Fibroblast of the aortic adventitia (primary cell): ENCODE measurements at regions not wholly inside any gene's neighbourhood (a gene's known extent, or its start where the extent isn't known, plus 50 kb on each side); places are given as distances from the start of the nearest gene placed in this dataset.

Source experiments
- DNase-seq: peaks from one replicate; pipeline ENCODE4 v3.0.0-alpha.2; 2010; ENCODE audit warnings: low read depth
- H3K4me3 ChIP-seq: 2 replicates; pipeline ENCODE4 v1.5.1; 2011; ENCODE audit warnings: low read depth, mild to moderate bottlenecking, control low read depth, low read length, moderate library complexity
- TF ChIP-seq, protein P1 (sequence below): IDR thresholded peaks from 2 replicates; pipeline ENCODE4 v1.5.1; 2011; ENCODE audit warnings: mild to moderate bottlenecking, low read length, control low read depth, inconsistent platforms; ENCODE audit not compliant: insufficient read depth

DNA sequence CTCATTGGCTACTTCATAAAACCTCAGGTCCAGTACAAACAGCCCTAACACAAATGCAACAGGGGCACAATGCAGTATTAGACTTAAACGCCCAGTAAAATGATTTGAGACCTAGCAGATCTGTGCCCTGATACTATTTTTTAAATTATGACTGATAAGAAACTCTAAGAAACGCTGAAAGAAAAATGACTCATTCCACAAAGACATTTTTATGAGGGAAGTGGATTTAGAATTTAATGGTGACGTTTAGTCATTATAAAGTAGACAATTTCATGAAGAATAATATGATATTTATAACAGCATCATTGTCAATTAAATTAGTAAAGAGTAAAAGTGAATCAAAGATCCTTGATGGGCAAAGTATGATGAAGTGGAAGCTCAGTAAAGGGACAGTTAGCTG, 80.4 kb upstream of the DHX40 start:
- DNase-seq: no peak
- H3K4me3 ChIP-seq: no peak overlapping the region
- TF ChIP-seq, protein P1, sequence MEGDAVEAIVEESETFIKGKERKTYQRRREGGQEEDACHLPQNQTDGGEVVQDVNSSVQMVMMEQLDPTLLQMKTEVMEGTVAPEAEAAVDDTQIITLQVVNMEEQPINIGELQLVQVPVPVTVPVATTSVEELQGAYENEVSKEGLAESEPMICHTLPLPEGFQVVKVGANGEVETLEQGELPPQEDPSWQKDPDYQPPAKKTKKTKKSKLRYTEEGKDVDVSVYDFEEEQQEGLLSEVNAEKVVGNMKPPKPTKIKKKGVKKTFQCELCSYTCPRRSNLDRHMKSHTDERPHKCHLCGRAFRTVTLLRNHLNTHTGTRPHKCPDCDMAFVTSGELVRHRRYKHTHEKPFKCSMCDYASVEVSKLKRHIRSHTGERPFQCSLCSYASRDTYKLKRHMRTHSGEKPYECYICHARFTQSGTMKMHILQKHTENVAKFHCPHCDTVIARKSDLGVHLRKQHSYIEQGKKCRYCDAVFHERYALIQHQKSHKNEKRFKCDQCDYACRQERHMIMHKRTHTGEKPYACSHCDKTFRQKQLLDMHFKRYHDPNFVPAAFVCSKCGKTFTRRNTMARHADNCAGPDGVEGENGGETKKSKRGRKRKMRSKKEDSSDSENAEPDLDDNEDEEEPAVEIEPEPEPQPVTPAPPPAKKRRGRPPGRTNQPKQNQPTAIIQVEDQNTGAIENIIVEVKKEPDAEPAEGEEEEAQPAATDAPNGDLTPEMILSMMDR: no peak

DNA sequence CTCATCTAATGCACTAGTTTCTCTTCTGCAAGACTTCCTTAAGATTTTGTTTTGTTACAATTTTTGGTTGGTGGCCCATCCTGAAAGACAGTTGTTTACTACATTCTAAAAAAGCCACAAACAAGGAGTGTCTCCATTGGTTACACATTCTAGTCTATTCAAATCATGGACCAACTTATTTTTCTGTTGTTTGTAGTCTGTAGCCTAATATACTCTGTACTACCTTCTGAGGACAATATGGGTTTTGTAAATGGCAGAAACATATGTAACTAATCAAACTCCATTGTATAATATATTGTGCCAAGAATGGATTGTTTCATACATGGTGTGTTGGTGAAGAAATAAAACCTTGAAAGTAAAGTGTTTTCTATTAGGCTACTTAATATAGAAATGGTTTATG, 79.5 kb upstream of the DHX40 start:
- TF ChIP-seq, protein P1: no peak
- DNase-seq: no peak
- H3K4me3 ChIP-seq: no peak overlapping the region

DNA sequence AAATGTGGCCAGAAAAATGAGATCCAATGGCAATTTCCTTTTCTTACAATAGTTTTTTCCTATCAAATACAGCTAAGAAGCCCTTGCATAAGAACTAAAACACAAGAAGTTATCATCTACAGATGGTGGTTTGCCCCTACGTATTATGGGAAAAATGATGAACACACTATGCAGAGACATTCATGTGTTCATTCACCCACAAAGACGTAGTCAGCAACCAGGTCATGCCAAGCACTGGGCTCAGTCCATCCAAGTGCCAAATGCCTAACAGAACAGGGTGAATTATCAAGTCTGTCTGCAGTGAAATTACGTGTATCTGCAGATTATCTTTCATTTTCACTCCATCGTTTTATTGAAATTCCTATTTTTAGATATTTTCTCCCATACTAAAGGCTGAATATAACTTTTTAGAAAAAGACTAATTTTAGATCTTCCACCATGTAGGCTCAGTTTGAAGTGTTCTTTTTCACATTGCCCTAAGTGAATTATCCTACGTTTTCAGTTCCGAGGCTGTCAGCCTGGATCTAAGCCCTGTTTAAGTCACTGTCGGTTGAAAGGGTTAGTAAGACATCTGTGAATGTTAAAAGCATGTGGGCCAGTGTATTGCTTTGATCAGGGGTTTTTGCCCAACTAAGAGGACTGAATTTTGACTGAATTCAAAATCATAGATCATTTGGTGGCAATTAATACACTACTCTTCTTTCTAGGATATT, 78.1 kb upstream of the DHX40 start:
- H3K4me3 ChIP-seq: no peak overlapping the region
- TF ChIP-seq, protein P1: no peak
- no peak for DNase-seq

DNA sequence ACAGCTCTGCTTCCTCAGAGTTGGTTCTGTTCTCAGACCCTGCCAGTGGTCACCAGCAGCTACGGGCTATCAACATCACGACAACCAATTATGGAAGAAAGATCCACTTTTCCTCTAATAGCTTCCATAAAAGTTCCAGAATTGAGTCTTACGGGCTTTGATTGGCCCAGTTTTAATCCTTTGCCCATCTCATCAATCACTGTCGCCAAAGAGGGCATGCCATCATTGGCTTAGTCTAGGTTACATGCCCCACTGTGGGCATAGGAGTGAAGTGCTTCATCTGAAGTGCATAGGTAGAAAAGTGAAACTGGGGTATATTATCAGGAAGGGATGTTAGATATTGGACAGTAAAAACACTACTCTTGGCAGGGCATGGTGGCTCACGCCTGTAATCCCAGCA, 76.6 kb upstream of the DHX40 start:
- TF ChIP-seq, protein P1: no peak
- no peak for DNase-seq
- H3K4me3 ChIP-seq: no peak overlapping the region

DNA sequence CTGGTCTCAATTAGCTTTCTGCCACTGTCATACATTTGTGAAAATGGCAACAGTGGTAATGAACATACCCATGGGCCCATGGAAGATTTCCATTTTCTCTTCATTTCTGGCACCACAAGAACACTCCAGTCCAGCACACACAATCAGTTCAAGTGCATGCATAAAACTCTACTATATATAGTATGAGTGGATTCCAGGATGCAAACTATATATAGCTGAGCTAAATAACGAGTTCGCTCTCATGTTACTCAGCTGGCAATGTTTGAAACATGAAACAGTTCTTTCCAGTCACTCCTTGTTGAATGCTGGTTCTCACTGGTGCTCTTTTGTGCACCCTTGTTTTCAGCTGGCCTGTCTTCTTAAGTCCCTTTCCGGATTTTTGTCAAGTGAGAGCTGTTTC, 75.2 kb upstream of the DHX40 start:
- TF ChIP-seq, protein P1: no peak
- DNase-seq: no peak
- no peak overlapping the region for H3K4me3 ChIP-seq

DNA sequence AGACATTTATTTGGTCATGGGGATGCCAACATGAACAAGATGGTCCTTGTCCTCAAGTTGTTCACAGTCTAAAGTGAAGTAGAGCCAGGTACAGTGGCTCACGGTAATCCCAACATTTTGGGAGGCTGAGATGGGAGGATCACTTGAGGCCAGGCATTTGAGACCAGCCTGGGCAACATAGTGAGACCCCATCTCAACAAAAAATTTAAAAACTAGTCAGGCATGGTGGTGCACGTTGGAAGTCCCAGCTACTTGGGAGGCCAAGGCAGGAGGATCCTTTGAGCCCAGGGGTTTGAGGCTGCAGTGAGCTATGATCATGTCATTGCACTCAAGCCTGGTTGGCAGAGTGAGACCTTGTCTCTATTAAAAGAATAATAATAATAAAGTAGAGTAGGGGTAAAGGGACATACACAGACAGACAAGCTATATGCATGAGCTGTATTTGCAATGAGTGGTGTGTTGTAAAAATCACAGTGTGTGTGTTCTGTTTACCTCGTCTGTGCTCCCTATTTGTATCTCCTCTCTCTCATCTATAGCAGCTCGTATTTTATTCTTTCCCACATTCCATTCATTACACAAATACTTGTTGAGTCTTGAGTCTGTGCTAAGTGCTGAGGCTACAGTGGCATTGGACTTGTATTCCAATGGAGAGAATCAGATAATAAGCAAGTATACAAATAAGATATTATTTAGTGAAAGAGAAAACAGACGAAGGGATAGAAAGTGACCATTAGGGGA, 73.9 kb upstream of the DHX40 start:
- no peak overlapping the region for H3K4me3 ChIP-seq
- DNase-seq: no peak
- TF ChIP-seq, protein P1: no peak

DNA sequence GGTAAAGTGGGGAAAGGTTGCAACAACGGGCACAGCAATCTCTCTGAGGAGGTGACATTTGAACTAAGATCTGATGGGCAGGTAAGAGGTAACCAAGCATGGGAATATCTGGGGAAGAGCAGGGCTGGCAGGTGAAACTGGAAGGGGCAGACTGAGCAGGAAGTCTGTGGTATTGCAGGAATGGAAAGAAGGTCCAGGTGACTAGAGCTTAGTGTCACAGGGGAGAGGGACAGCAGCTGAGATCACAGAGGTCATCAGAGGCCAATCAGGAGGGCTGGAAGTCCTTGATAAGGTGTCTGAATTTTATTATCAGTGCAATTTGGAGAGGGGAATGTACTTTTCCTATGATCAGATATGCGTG, 73.3 kb upstream of the DHX40 start:
- TF ChIP-seq, protein P1: no peak
- no peak for DNase-seq

More for the DNA sequence above, 73.3 kb upstream of the DHX40 start:
- H3K4me3 ChIP-seq: no peak overlapping the region
